ENCODE measurements at regions not wholly inside any gene's neighbourhood (a gene's known extent, or its start where the extent isn't known, plus 50 kb on each side); places are given as distances from the start of the nearest gene placed in this dataset.

- Mint-ChIP-seq H3K27me3 (ENCODE audit: low read depth) (peaks cover 10% of the 10 kb centered on the region), H3K36me3 (no peaks in the 10 kb centered on the region), H3K4me1 (peaks cover 8% of the 10 kb centered on the region), H3K9me3 (no peaks in the 10 kb centered on the region), H3K27ac (no peak overlapping the region), H3K4me3 (no peak overlapping the region)
- no peak for DNase-seq (ENCODE audit: low spot score in 2 of 2, unreplicated experiment in 2 of 2)
- TF ChIP-seq CTCF (IDR thresholded peaks at IDR 0.05; ENCODE audit: unreplicated experiment): no peak
Measured at GRCh38 chr12:127722611-127723010, 544.4 kb upstream of the TMEM132C start.

GRCh38 chr12:127723251-127723650, 543.7 kb upstream of the TMEM132C start:
- H3K27ac Mint-ChIP-seq: no peak overlapping the region
- TF ChIP-seq CTCF (IDR thresholded peaks at IDR 0.05; ENCODE audit: unreplicated experiment): no peak
- H3K4me3 Mint-ChIP-seq: no peak overlapping the region

GRCh38 chr12:127726671-127727315, 540.2 kb upstream of the TMEM132C start:
- no peak overlapping the region for H3K4me3 Mint-ChIP-seq
- peaks cover 18% of the 10 kb centered on the region for H3K27me3 Mint-ChIP-seq (ENCODE audit: low read depth)
- TF ChIP-seq CTCF (IDR thresholded peaks at IDR 0.05; ENCODE audit: unreplicated experiment): no peak
- H3K9me3 Mint-ChIP-seq: peaks cover 5% of the 10 kb centered on the region
- H3K4me1 Mint-ChIP-seq: peaks cover 8% of the 10 kb centered on the region
- no peak overlapping the region for H3K27ac Mint-ChIP-seq
- H3K36me3 Mint-ChIP-seq: no peaks in the 10 kb centered on the region
- no peak for DNase-seq (ENCODE audit: low spot score in 2 of 2, unreplicated experiment in 2 of 2)

More at GRCh38 chr12:127723251-127723650, 543.7 kb upstream of the TMEM132C start:
- peaks cover 8% of the 10 kb centered on the region for H3K4me1 Mint-ChIP-seq
- peaks cover 10% of the 10 kb centered on the region for H3K27me3 Mint-ChIP-seq (ENCODE audit: low read depth)
- no peak for DNase-seq (ENCODE audit: low spot score in 2 of 2, unreplicated experiment in 2 of 2)
- H3K36me3 Mint-ChIP-seq: no peaks in the 10 kb centered on the region
- no peaks in the 10 kb centered on the region for H3K9me3 Mint-ChIP-seq

GRCh38 chr12:127728285-127728684, 538.7 kb upstream of the TMEM132C start:
- no peak for TF ChIP-seq CTCF (IDR thresholded peaks at IDR 0.05; ENCODE audit: unreplicated experiment)
- Mint-ChIP-seq H3K36me3 (no peaks in the 10 kb centered on the region), H3K9me3 (peaks cover 7% of the 10 kb centered on the region)

GRCh38 chr12:127728729-127729128, 538.2 kb upstream of the TMEM132C start:
- Mint-ChIP-seq H3K9me3 (peaks cover 10% of the 10 kb centered on the region), H3K4me1 (peaks cover 4% of the 10 kb centered on the region), H3K27ac (no peak overlapping the region), H3K36me3 (no peaks in the 10 kb centered on the region), H3K27me3 (ENCODE audit: low read depth) (peaks cover 20% of the 10 kb centered on the region), H3K4me3 (no peak overlapping the region)
- DNase-seq (ENCODE audit: low spot score in 2 of 2, unreplicated experiment in 2 of 2): no peak
- TF ChIP-seq CTCF (IDR thresholded peaks at IDR 0.05; ENCODE audit: unreplicated experiment): no peak

More at GRCh38 chr12:127728285-127728684, 538.7 kb upstream of the TMEM132C start:
- Mint-ChIP-seq H3K4me1 (peaks cover 6% of the 10 kb centered on the region), H3K27me3 (ENCODE audit: low read depth) (peaks cover 20% of the 10 kb centered on the region), H3K4me3 (no peak overlapping the region), H3K27ac (no peak overlapping the region)
- no peak for DNase-seq (ENCODE audit: low spot score in 2 of 2, unreplicated experiment in 2 of 2)

Data from mesothelial cell of epicardium (in vitro differentiated cells).